DOHH2 (cell line): ENCODE measurements at regions not wholly inside any gene's neighbourhood (a gene's known extent, or its start where the extent isn't known, plus 50 kb on each side); places are given as distances from the start of the nearest gene placed in this dataset.

Experiments
- EZH2phosphoT487 ChIP-seq: fragments of 200-600 bp; sonication (generic); IDR thresholded peaks from 2 replicates; pipeline ENCODE4 v1.6.1; 2017; ENCODE audit warnings: borderline replicate concordance, mild to moderate bottlenecking, antibody characterized with exemption, low read length, moderate library complexity, mixed read lengths
- TF ChIP-seq, protein P1 (sequence below): fragments of 200-600 bp; sonication (generic); IDR thresholded peaks from one replicate; pipeline ENCODE4 v1.5.1; 2014; ENCODE audit warnings: antibody characterized with exemption, mild to moderate bottlenecking, low read depth, low read length; ENCODE audit not compliant: poor library complexity, severe bottlenecking

DNA sequence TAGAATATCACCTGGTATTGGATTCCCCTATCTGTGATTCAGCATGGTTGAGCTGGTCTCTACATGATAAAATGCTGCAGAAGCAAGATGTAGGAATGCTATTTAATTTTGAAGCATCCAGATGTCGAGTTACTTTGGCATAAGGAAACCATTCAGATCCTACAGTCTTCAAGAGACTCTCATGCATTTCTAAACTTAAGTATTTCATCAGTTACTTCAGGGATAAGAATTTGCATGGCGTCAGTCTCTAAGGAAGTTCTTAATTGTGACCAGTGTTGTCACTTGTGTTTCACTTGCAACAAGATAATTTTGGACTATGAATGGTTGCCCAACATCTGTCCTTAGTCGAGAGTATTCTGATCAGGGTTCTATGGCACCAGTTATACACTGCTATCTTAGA lies 192.4 kb downstream of the CCNG2 start:
- TF ChIP-seq EZH2phosphoT487 = no peak
- TF ChIP-seq, protein P1, sequence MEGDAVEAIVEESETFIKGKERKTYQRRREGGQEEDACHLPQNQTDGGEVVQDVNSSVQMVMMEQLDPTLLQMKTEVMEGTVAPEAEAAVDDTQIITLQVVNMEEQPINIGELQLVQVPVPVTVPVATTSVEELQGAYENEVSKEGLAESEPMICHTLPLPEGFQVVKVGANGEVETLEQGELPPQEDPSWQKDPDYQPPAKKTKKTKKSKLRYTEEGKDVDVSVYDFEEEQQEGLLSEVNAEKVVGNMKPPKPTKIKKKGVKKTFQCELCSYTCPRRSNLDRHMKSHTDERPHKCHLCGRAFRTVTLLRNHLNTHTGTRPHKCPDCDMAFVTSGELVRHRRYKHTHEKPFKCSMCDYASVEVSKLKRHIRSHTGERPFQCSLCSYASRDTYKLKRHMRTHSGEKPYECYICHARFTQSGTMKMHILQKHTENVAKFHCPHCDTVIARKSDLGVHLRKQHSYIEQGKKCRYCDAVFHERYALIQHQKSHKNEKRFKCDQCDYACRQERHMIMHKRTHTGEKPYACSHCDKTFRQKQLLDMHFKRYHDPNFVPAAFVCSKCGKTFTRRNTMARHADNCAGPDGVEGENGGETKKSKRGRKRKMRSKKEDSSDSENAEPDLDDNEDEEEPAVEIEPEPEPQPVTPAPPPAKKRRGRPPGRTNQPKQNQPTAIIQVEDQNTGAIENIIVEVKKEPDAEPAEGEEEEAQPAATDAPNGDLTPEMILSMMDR = no peak
